Astrocyte of the spinal cord (primary cell): ENCODE measurements at regions not wholly inside any gene's neighbourhood (a gene's known extent, or its start where the extent isn't known, plus 50 kb on each side); places are given as distances from the start of the nearest gene placed in this dataset.

Source experiments
- DNase-seq: peaks from one replicate; pipeline ENCODE4 v3.0.0; 2011; ENCODE audit warnings: low read depth, low spot score
- H3K4me3 ChIP-seq: 2 replicates; pipeline ENCODE4 v1.5.1; 2011; ENCODE audit warnings: low read depth, mild to moderate bottlenecking, low read length, moderate library complexity
- in situ Hi-C: cut with HindIII; loops from 2 replicates; pipeline ENCODE4 v1.10.0; 2017; ENCODE audit warnings: low sequenced_read_pairs
- TF ChIP-seq, protein P1 (sequence below): IDR thresholded peaks from 2 replicates; pipeline ENCODE4 v1.5.1; 2012; ENCODE audit warnings: low read depth, mild to moderate bottlenecking, low read length, inconsistent platforms

DNA sequence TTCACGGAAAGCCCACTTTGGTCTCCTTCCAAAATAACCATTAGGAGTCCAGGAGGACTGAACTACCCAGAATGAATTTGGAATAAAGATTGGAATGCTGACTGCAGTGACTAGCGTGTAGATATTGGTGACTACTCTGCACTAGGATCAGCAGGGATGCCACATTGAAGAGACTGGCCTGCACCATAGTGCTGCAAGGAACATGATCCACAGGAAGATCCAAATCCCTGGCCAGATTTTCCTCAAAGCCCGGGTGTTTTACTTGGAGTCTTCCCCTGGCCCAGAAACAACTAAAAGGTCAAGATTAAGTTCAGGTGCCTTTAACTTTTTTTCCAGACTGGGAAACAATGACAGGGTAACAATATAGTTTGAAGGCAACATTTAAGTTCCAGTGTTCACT is 870.4 kb downstream of the CDH8 start:
- TF ChIP-seq, protein P1, sequence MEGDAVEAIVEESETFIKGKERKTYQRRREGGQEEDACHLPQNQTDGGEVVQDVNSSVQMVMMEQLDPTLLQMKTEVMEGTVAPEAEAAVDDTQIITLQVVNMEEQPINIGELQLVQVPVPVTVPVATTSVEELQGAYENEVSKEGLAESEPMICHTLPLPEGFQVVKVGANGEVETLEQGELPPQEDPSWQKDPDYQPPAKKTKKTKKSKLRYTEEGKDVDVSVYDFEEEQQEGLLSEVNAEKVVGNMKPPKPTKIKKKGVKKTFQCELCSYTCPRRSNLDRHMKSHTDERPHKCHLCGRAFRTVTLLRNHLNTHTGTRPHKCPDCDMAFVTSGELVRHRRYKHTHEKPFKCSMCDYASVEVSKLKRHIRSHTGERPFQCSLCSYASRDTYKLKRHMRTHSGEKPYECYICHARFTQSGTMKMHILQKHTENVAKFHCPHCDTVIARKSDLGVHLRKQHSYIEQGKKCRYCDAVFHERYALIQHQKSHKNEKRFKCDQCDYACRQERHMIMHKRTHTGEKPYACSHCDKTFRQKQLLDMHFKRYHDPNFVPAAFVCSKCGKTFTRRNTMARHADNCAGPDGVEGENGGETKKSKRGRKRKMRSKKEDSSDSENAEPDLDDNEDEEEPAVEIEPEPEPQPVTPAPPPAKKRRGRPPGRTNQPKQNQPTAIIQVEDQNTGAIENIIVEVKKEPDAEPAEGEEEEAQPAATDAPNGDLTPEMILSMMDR: no peak
- no peak overlapping the region for H3K4me3 ChIP-seq
- in situ Hi-C loops: no loop called here
- DNase-seq: no peak

DNA sequence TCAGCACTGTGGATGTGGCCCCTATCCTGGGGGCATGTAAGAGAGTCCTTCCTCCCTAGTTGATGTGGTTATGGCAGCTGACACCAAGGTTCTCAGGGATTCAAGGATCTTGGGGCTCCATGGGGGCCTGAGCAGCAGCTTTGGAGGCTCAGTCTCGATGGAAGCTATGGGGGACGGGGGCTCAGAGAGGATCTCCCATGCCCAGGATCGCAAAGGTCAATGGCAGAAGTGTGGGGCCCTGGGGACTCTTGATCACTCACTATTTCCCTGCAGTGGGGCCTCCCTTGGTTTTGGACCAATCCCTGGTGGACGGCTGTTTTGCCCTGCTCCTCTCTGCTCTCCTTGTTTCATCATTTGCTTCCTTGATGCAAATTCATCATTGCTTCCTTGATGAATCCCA is 885.9 kb downstream of the CDH8 start:
- DNase-seq: no peak
- no peak overlapping the region for H3K4me3 ChIP-seq
- in situ Hi-C loops: no loop called here
- TF ChIP-seq, protein P1: no peak

DNA sequence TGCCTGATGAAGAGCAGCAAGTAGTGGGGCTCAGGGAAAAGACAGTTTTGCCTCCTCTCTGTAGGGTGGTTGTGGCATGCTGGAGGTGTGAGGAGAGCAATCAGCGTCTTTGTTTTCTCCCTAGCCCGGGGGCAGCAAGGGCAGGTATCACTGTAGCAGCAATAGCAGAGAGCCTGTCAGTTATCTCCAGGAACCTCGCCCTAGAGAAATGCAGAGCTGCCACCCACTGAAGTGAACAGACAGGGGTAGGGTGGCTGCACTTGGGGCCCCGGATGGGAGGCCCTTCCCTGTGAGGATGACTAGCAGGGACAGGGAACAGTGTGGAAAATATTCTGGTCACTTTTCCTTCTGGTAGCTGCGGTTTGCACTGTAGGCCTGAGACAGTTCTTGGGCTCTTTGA is 886.5 kb downstream of the CDH8 start:
- TF ChIP-seq, protein P1: no peak
- H3K4me3 ChIP-seq: no peak overlapping the region
- no peak for DNase-seq
- in situ Hi-C loops: no loop called here

DNA sequence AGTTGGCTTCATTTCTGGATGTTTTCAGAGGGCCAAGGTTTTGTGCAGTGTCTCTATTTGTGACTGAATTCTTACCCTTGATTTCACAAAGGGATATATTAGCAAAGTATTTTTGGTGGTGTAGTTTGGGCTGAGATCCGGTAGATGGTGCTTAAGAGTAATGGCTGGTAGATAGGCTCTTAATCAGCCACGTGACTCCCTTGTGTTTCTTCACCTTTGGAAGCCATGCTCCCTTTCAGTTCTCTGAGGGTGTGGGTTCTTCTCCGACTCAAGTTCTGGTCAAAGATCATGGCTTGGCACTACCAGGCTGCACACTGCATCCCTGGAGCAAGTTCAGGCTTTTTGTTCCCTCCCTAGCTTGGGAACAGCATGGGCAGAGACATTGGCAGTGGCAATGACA is 887.3 kb downstream of the CDH8 start:
- TF ChIP-seq, protein P1: no peak
- in situ Hi-C loops: no loop called here
- no peak overlapping the region for H3K4me3 ChIP-seq
- no peak for DNase-seq

DNA sequence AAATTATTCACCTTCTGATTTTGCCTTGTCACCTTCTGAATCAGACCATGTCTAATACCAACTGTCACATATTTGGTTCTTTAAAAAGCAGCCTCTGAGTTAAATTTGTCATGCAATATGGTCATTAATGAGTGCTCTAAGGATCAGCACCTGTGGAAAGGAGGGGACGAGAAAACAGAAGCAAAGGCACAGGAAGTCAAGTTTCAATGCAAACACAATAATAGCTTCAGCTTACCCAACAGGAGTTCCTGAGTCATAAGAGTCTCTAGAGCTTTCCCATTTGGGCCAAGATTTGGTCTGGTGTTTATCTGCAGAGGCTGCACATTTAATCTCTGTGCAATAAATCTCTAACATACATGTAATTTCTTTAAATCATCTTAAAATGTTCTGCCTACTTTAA is 889.8 kb downstream of the CDH8 start:
- TF ChIP-seq, protein P1: no peak
- DNase-seq: no peak
- in situ Hi-C loops: no loop called here
- no peak overlapping the region for H3K4me3 ChIP-seq

DNA sequence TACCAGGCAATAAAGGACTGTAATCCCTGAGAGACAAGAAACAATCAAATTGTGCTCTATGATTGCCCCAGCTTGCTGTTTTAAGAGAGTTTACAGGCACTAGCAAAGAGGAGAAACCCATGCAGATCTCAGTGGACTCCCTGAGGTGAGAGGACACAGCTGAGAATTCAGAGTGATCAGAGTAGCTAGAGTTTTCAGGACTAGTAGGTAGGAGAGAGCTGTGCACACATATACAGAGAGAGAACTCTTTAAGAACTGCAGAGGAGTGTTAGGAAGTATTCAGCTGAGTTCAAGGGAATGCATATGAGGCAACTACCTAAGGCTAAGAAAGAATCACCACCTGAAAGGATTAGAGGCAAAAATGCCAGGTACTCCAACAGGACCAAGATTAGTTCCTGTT is 904.8 kb downstream of the CDH8 start:
- DNase-seq: no peak
- H3K4me3 ChIP-seq: no peak overlapping the region
- TF ChIP-seq, protein P1: no peak
- in situ Hi-C loops: no loop called here
